GM21528 (cell line): ENCODE measurements at regions not wholly inside any gene's neighbourhood (a gene's known extent, or its start where the extent isn't known, plus 50 kb on each side); places are given as distances from the start of the nearest gene placed in this dataset.

Experiments
- ATAC-seq: cut with Tn5 transposase; IDR thresholded peaks from one replicate; pipeline ENCODE4 v1.9.1; 2021; ENCODE audit warnings: mild to moderate bottlenecking, moderate library complexity; ENCODE audit not compliant: unreplicated experiment, low FRiP score

GRCh38 chr7:17674943-17675608 is 265.2 kb downstream of the SNX13 start:
- ATAC-seq, result no peak

- ATAC-seq, result no peak
These were observed 262.9 kb downstream of the SNX13 start for GRCh38 chr7:17677408-17677807.

DNA sequence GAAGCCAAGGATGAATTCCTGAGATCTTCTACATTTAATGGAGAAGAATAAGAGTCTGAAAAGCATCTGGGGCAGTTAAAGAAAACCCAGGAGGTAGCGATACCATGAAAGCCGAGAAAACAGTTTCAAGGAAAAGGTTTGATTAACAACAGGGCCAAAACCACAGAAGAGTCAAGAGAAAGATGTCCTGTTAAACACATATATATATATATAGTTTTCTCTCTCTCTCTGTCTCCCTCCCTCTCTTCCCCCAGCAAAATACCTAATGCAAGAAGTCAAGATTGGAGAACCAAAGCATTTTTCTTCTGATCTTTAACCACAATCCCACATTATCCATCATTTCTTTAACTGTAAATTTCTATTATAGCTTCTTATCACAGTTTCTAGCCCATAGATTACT is 261.4 kb downstream of the SNX13 start:
- no peak for ATAC-seq

DNA sequence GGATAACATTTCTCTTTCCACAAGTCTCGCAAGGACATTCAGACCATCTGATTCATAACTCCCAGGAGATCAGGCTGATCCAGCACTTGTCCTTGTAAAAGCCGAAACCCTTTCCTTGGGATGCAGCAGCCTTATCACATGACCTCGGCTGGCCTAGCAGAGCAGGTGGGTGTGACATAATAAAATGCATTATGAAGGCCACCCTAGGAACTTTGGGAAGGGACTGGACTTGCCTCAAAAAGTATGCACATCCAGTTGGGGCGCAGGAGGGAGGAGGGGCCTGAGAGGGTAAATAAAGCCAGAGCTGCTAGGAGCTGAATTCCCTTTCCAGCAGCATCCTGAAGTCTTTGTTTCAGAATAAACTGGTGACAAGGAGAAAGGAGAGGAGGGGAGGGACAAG is 260.8 kb downstream of the SNX13 start:
- ATAC-seq, result no peak

- no peak for ATAC-seq
These were observed 260.3 kb downstream of the SNX13 start for GRCh38 chr7:17680026-17680425.

GRCh38 chr7:17680943-17681351 is 259.3 kb downstream of the SNX13 start:
- ATAC-seq, result no peak

DNA sequence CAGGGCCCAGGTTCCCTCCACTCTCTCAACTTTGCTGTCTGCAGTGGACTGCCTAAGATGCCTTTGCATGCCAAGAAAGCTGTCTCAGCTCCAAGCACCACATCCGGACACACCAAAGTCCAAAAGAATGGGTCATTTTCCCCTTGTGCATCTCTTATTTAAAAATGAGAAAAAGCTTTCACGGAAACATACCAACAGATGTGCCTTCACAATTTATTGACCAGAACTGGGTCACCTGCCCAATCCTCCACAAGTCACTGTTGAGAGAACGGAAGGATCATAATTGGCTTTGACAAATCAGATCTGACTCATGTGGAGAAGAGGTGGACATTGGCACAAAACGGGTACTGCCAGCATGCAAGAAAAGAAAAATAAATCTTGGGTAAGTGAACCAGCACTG is 258.3 kb downstream of the SNX13 start:
- ATAC-seq, result no peak

DNA sequence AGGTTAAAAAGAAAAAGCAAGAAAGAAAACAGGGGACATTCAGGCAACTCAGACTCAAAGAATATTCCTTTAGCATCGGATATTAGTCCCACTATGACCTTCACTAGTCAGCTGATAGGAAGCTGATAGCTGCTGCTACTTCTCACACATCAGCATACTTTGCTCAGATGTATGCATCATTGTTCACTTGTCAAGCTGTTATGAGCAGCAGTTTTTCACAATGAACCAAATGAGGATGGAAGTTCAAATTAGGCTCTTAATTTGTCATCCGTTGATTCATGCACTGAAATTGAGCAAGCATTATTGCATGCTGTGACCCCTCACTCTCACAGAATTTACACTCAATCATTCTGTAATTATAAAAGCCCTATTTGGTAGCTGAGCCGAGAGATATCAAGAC is 257.7 kb downstream of the SNX13 start:
- no peak for ATAC-seq

DNA sequence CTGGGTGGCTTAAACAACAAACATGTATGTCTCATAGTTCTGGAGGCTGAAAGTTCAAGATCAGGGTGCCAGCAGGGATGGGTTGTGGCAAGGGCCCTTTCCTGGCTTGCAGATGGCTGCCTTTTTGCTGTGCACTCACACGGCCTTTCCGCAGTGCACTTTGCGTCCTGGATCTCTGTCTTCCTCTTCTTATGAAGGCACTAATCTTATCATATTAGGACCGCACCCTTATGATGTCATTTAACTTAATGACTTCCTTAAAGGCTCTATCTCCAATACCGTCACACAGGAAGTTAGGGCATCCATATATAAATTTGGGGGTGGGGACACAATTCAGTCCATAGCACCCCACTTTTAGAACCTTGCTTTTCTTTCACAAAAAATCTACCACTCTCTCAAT is 255.2 kb downstream of the SNX13 start:
- ATAC-seq, result no peak

DNA sequence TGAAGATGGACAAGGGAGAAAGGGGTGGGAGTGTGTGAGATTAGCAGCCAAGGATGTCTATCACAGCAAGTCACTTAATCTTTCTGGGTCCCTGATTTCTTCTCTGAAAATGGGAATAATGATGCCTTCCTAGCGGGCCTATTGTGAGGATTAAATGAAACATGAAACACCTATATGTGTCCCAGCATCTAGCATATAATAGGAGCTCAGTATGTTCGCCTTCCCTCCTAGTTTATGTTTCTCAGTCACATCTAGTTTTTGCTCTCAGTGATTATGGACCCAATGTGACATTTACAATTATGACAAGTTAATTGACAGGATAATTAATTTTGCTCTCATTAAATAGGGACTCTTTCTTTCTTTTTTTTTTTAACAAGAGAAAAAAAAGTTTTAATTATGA is 252.9 kb downstream of the SNX13 start:
- no peak for ATAC-seq

GRCh38 chr7:17689361-17689902 is 250.9 kb downstream of the SNX13 start:
- ATAC-seq, result no peak

DNA sequence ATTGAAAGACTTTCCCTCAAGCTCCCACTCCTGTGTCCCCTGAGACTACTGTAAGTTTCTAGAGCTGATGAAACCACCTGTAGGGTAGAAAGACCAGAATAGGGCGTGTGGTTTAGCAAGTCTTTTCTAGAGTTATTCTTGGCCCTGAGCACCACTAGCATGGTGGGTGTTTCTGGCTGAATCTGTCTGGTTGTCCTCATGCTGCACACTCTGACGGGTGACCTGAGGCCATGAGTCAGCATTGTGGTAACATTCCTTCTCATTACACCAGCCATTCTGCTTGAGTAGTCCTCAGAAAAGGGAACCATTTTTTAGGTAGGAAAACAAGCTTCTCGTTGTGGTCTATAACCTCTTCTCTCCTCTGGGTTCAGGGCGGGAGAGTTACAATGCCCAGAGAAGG is 250.3 kb downstream of the SNX13 start:
- ATAC-seq, result no peak

DNA sequence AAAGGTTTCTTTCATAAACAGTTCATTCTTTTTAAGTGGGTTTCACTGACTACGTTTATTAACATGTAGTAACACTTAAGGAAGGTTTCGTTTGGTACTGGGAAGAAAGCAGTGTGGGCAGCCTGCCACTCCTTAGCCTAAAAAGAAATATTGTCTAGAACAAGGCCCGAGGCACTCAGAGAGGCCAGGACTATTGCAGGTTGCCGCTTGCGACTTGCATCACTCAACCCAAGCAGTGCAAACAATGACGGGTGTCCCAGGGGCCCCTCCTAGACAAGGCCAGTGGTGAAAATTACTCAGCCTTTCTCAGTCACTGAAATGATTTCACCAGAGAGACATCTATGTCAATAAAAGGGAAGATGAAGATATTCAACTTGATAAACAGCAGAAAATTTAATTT is 243.9 kb downstream of the SNX13 start:
- no peak for ATAC-seq

DNA sequence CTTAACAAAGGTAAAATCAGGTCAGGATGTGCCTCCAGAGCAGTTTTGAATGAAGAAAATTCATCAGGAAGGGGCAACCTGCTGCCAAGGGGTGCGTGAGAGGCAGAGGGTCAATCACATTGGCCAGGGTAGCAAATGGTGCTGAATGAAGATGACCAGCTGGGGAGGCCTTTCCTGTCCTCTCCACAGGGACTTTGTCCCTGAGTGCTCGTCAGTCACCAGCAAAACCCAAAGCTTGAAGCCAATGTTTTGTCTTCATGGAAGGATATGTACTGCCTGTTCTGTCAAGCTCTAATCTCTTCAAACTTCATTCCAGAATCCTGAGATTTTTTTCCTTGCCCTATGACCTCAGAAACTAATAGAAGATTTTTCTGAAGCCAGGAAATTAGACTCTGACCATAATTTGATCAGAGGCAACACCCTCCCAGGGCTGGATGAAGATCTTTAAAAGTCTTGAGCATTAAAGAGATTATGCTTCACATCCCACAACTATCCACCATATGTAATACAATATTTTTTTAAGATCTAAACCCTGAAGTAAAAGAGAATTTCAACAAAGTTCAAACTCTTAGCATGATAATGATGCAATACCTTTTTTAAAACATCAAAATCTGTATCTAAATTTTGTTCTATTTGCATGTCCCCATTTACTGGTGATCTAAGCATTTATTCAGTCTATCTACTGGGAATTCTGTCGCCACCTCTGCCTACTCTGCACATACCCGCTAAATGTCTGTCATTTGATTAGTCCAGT is 243.0 kb downstream of the SNX13 start:
- ATAC-seq, result no peak

DNA sequence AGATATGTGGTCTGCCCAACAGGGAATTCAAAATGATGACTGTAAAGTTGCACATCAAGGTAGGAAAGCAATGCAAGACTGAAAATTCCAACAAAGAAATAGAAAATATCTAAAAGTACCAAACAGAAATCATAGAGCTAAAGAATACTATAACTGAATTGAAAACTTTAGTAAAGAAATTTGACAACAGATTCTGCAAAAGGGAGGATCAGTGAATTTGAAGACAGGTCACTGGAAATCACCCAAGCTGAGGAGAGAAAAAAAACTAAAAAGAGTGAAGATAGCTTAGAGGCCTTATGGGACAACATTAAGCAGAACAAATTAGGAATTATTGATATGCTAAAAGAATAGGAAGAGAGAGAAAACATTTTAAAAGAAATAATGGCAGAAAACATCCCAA is 240.6 kb downstream of the SNX13 start:
- ATAC-seq, result no peak

- no peak for ATAC-seq
These were observed 240.2 kb downstream of the SNX13 start for GRCh38 chr7:17700138-17700537.

DNA sequence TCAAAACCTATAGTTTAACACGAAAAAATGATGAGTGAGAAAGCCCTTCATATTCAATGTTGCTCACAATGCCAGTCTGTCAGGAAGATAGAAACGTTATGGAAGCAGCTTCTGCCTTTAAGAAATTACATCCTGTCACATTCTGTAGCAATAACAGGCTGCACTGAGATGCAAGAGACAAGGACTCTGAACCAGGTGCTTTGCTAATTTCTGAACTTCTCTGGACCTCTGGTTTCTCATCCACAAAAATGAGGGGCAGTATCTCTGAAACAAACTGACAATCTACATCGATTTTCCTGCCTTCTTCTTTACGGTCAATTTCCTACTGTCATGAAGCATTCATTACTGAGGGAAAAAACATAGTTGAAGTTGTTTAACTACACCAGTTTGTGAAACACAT is 234.0 kb downstream of the SNX13 start:
- ATAC-seq, result no peak

GRCh38 chr7:17706734-17707133 is 233.6 kb downstream of the SNX13 start:
- peak; percentile 78 for ATAC-seq

DNA sequence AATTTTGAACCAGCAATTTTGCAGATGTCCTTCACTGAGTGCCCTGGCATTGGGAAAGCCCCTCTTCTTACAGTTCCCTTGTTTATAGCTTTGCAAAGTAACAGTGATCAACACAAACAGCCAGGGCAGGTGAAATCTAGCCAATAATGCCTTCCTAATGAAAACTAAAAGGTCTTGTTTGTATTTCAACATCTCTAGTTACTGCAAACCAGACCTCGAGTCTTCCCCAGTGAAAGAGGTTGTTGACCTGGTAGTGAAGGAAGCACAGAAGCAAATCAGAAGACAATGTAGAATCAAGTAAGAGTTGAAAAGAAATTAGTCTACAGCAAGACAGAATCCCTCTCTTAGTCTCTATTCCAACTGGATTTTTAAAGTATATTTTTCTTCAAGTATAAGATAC is 231.2 kb downstream of the SNX13 start:
- ATAC-seq, result no peak

GRCh38 chr7:17709599-17709998 is 230.7 kb downstream of the SNX13 start:
- ATAC-seq, result no peak

DNA sequence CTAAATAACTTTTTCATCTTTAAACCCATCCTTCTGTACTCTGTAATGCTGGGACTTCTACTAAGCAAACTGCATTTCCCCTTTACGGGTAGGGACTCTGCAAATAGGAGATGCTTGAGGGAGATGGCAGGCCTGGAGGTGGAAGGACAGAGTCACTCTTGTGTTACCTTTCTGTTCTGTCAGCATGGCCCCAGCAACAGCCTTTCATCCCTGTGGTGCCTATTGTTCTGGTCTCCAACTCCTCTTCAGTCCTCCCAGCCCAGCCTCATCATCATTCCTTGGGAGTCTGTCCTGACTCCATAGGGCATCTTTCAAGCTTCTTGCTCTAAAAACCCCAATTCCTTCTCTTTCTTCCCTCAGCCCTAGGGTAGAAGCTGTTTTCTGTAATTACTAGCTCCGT is 230.0 kb downstream of the SNX13 start:
- ATAC-seq, result no peak

GRCh38 chr7:17713584-17713983 is 226.7 kb downstream of the SNX13 start:
- no peak for ATAC-seq
